ENCODE measurements at regions not wholly inside any gene's neighbourhood (a gene's known extent, or its start where the extent isn't known, plus 50 kb on each side); places are given as distances from the start of the nearest gene placed in this dataset.
"Not testable (repeated sequence)": the region's sequence is repeated elsewhere in the genome, so short reads cannot be mapped to it uniquely, and the experiment has no call there.

DNA sequence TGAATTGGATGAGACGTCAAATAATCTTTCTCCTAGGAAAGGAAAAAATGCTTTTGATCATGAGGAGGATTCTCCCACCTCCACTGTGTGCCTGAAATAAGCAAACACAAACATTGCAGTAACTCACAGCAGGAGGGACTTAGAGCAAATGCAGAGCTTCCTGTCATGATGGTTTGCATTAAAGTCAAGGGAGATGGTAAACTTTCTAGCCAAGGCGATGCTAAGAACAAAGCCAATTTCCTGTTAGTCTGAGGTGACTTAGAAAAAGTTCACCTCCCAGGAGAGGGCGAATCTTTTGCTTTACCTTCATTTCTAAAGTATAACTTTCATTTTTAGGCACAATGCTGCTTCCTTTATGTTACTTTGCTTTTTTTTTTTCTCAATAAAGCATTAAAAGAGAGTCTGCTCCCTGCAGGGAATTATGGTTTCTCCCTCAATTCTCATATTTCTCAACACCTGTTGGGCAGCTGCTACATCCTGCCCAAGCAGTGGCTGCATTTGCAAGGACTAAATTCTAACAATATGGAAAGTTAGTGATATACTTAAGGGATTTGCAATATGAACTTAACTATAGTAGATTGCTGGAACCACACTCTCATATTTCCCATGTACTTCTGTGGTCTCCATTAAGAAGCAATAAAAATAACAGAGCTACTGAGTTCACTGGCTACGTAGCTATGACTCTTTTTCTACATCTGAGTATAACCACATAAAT is 175.6 kb downstream of the PCTP start:
- FAIRE-seq, result no peak
- Histone ChIP-seq H3K4me3 (no peak overlapping the region), H3K27ac (no peak overlapping the region), H3K9me3 (no peaks in the 10 kb centered on the region), H3K27me3 (no peaks in the 10 kb centered on the region), H3K4me1 (no peaks in the 10 kb centered on the region), H3K36me3 (no peaks in the 10 kb centered on the region)
- TF ChIP-seq, protein P1, sequence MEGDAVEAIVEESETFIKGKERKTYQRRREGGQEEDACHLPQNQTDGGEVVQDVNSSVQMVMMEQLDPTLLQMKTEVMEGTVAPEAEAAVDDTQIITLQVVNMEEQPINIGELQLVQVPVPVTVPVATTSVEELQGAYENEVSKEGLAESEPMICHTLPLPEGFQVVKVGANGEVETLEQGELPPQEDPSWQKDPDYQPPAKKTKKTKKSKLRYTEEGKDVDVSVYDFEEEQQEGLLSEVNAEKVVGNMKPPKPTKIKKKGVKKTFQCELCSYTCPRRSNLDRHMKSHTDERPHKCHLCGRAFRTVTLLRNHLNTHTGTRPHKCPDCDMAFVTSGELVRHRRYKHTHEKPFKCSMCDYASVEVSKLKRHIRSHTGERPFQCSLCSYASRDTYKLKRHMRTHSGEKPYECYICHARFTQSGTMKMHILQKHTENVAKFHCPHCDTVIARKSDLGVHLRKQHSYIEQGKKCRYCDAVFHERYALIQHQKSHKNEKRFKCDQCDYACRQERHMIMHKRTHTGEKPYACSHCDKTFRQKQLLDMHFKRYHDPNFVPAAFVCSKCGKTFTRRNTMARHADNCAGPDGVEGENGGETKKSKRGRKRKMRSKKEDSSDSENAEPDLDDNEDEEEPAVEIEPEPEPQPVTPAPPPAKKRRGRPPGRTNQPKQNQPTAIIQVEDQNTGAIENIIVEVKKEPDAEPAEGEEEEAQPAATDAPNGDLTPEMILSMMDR (IDR thresholded peaks at IDR 0.05), result no peak
- intact Hi-C loops (cut with DNase I), result no loop called here
- no peak for ATAC-seq
- 26 to 35% methylated on average over 4 of the region's 4 CpGs for WGBS, 2 donors
- DNase-seq, result no peak

DNA sequence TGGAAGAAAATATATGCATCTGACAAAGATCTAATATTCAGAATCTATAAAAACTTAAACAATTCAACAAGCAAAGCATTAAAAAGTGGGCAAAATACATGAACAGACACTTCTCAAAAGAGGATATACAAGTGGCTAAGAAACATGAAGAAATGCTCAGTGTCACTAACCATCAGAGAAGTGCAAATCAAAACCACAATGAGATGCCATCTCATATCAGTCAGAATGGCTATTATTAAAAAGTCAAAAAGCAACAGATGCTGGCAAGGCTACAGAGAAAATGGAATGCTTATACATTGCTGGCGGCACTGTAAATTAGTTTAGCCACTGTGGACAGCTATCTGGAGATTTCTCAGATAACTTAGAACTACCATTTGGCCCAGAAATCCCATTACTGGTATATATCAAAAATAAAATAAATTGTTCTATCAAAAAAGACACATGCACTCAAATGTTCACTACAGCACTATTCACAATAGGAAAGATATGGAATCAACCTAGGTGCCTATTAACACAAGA is 179.5 kb downstream of the PCTP start:
- Histone ChIP-seq H3K4me3 (no peak overlapping the region), H3K27me3 (no peaks in the 10 kb centered on the region), H3K27ac (no peak overlapping the region), H3K9me3 (no peaks in the 10 kb centered on the region), H3K4me1 (no peaks in the 10 kb centered on the region), H3K36me3 (no peaks in the 10 kb centered on the region)
- DNase-seq, result no peak
- 84 to 92% methylated on average over 1 of the region's 1 CpG for WGBS, 2 donors
- ATAC-seq, result no peak
- FAIRE-seq, result no peak
- TF ChIP-seq, protein P1 (IDR thresholded peaks at IDR 0.05), result no peak
- intact Hi-C loops (cut with DNase I), result no loop called here

DNA sequence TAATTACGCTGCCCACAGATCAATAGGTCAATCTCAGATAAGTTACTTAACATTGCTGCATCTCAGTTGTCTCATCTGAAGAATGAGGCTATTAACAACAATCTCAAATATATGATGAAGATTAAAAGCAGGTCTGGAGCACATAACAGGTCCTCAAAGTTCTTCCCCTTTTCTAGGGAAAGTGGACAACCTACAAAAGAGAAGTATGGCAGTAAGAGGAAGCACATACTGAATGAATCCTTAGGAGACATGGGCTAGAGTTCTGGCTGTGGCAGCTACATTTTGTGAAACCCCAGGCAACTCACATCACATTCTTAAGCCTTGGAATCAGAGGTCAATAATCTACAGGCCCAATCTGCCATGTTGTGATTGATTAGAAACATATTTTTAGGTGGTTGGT is 180.6 kb downstream of the PCTP start:
- no peak overlapping the region for H3K27ac ChIP-seq
- FAIRE-seq, result no peak
- H3K4me1 ChIP-seq, result no peaks in the 10 kb centered on the region
- TF ChIP-seq, protein P1 (IDR thresholded peaks at IDR 0.05), result no peak
- H3K27me3 ChIP-seq, result no peaks in the 10 kb centered on the region
- H3K4me3 ChIP-seq, result no peak overlapping the region
- H3K9me3 ChIP-seq, result no peaks in the 10 kb centered on the region
- 40 to 54% methylated on average over 1 of the region's 1 CpG for WGBS, 2 donors
- no peak for ATAC-seq
- DNase-seq, result no peak
- no peaks in the 10 kb centered on the region for H3K36me3 ChIP-seq
- intact Hi-C loops (cut with DNase I), result no loop called here

DNA sequence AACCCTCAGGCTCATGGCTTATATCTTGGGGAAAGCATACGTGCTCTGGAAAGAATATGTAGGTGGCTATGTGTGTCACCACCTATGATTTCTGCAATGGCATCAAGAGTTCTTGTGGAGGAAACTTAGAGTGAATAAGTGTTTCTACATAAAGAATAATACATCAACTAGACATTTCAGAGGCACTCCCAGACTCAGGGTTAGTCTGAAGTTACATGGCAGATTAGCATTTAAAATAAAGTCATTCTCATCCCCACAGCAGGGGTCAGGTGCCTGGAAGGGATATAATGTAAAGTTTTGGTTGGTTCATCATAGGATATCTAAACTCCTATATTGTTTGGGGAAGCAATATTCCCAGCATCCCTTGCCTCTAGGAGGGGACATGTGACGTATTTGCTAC is 182.1 kb downstream of the PCTP start:
- no peaks in the 10 kb centered on the region for H3K4me1 ChIP-seq
- ATAC-seq (no peak), DNase-seq (no peak), FAIRE-seq (no peak)
- intact Hi-C loops (cut with DNase I), result no loop called here
- TF ChIP-seq, protein P1 (IDR thresholded peaks at IDR 0.05), result no peak
- H3K4me3 ChIP-seq, result no peak overlapping the region
- H3K9me3 ChIP-seq, result no peaks in the 10 kb centered on the region
- no peak overlapping the region for H3K27ac ChIP-seq
- WGBS, 2 donors, result 48 to 70% methylated on average over 2 of the region's 2 CpGs
- no peaks in the 10 kb centered on the region for H3K36me3 ChIP-seq
- H3K27me3 ChIP-seq, result peaks cover 0 to 3% (median 0%) of the 10 kb centered on the region in 4 donors

DNA sequence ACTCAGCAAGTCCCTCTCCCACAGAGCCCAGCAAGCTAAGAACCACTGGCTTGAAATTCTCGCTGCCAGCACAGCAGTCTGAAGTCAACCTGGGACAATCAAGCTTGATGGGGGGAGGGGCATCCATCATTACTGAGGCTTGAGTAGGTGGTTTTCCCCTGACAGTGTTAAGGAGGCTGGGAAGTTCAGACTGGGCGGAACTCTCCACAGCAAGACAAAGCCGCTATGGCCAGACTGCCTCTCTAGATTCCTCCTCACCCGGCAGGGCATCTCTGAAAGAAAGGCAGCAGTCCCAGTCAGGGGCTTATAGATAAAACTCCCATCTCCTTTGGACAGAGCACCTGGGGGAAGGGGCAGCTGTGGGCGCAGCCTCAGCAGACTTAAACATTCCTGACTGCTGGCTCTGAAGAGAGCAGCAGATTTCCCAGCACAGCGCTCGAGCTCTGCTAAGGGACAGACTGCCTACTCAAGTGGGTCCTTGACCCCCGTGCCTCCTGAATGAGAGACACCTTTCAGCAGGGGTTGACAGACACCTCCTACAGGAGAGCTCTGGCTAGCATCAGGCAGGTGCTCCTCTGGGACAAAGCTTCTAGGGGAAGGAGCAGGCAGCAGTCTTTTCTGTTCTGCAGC is 188.4 kb downstream of the PCTP start:
- H3K27ac ChIP-seq; H3K4me3 ChIP-seq; H3K4me1 ChIP-seq; H3K36me3 ChIP-seq; H3K9me3 ChIP-seq; intact Hi-C loops (cut with DNase I); DNase-seq; FAIRE-seq; H3K27me3 ChIP-seq; ATAC-seq: not testable (repeated sequence)
- WGBS, 2 donors, result 24 to 27% methylated on average over 8 of the region's 8 CpGs
